ENCODE measurements at regions not wholly inside any gene's neighbourhood (a gene's known extent, or its start where the extent isn't known, plus 50 kb on each side); places are given as distances from the start of the nearest gene placed in this dataset.

DNA sequence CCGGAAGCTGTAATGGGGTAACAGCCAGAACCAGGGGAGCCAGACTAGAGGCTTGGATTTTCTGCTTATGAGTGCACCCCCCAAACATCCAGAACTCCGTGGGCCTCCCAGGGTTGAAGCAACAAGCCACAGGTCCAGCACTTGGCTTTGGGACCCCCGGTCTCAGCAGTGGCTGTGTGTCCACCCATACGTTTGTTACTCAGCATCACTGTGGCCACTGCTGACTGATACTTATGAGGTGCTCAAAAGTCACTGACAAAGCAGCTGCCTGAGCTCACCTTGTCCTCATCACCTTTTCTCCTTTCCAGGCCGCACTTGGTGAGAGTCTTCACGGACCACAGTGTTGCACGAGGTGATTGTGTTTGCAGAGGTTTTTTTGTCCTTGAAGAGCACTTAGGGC, 145.6 kb upstream of the RFLNA start:
- no peak overlapping the region for H3K27ac ChIP-seq (ENCODE audit: poor library complexity, severe bottlenecking)
- H3K27me3 ChIP-seq (ENCODE audit: insufficient read depth, poor library complexity, severe bottlenecking): no peaks in the 10 kb centered on the region
- H3K9me3 ChIP-seq (ENCODE audit: severe bottlenecking): no peaks in the 10 kb centered on the region
- no peaks in the 10 kb centered on the region for H3K36me3 ChIP-seq (ENCODE audit: low read depth)
- DNase-seq (ENCODE audit: low spot score) (no peak), ATAC-seq (ENCODE audit: low read depth) (no peak)
- TF ChIP-seq CTCF (IDR thresholded peaks at IDR 0.05; ENCODE audit: poor library complexity, severe bottlenecking): no peak
- no peaks in the 10 kb centered on the region for H3K4me1 ChIP-seq (ENCODE audit: insufficient read depth, poor library complexity, severe bottlenecking)
- no peak overlapping the region for H3K4me3 ChIP-seq (ENCODE audit: severe bottlenecking)

GRCh38 chr12:124150168-124150567, 144.7 kb upstream of the RFLNA start:
- DNase-seq (ENCODE audit: low spot score) (no peak), ATAC-seq (ENCODE audit: low read depth) (no peak)
- no peaks in the 10 kb centered on the region for H3K27me3 ChIP-seq (ENCODE audit: insufficient read depth, poor library complexity, severe bottlenecking)
- H3K4me1 ChIP-seq (ENCODE audit: insufficient read depth, poor library complexity, severe bottlenecking): no peaks in the 10 kb centered on the region
- no peak overlapping the region for H3K4me3 ChIP-seq (ENCODE audit: severe bottlenecking)
- no peak overlapping the region for H3K27ac ChIP-seq (ENCODE audit: poor library complexity, severe bottlenecking)
- no peaks in the 10 kb centered on the region for H3K9me3 ChIP-seq (ENCODE audit: severe bottlenecking)
- no peaks in the 10 kb centered on the region for H3K36me3 ChIP-seq (ENCODE audit: low read depth)
- no peak for TF ChIP-seq CTCF (IDR thresholded peaks at IDR 0.05; ENCODE audit: poor library complexity, severe bottlenecking)

DNA sequence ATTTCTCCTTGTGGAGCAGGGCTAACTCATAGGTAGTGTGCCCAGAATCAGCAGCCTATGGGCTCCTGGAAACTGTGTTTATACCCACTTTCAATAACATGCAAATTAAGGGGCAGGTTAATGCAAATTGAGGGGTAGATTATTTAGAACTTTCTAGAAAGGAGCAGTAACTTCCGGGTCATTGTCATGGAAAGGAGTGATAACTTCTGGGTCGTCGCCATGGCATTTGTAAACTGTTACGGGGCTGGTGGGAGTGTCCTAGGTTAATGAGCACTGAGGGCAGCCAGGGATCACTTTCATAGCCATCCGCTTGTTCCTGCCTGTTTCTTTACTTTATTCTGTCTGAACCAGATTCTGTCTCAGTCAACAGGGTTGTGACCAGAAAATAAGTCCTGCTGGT, 143.3 kb upstream of the RFLNA start:
- ATAC-seq (ENCODE audit: low read depth): no peak
- TF ChIP-seq CTCF (IDR thresholded peaks at IDR 0.05; ENCODE audit: poor library complexity, severe bottlenecking): no peak
- no peak overlapping the region for H3K4me3 ChIP-seq (ENCODE audit: severe bottlenecking)
- H3K36me3 ChIP-seq (ENCODE audit: low read depth): no peaks in the 10 kb centered on the region
- no peak for DNase-seq (ENCODE audit: low spot score)
- no peaks in the 10 kb centered on the region for H3K9me3 ChIP-seq (ENCODE audit: severe bottlenecking)
- no peaks in the 10 kb centered on the region for H3K27me3 ChIP-seq (ENCODE audit: insufficient read depth, poor library complexity, severe bottlenecking)
- H3K4me1 ChIP-seq (ENCODE audit: insufficient read depth, poor library complexity, severe bottlenecking): no peaks in the 10 kb centered on the region
- H3K27ac ChIP-seq (ENCODE audit: poor library complexity, severe bottlenecking): no peak overlapping the region

- no peak overlapping the region for H3K4me3 ChIP-seq (ENCODE audit: severe bottlenecking)
- ATAC-seq (ENCODE audit: low read depth) (no peak), DNase-seq (ENCODE audit: low spot score) (no peak)
- H3K27ac ChIP-seq (ENCODE audit: poor library complexity, severe bottlenecking): no peak overlapping the region
- H3K4me1 ChIP-seq (ENCODE audit: insufficient read depth, poor library complexity, severe bottlenecking): no peaks in the 10 kb centered on the region
- H3K36me3 ChIP-seq (ENCODE audit: low read depth): no peaks in the 10 kb centered on the region
- no peak for TF ChIP-seq CTCF (IDR thresholded peaks at IDR 0.05; ENCODE audit: poor library complexity, severe bottlenecking)
- no peaks in the 10 kb centered on the region for H3K27me3 ChIP-seq (ENCODE audit: insufficient read depth, poor library complexity, severe bottlenecking)
- no peaks in the 10 kb centered on the region for H3K9me3 ChIP-seq (ENCODE audit: severe bottlenecking)
Measured at GRCh38 chr12:124152731-124153130, 142.2 kb upstream of the RFLNA start.

DNA sequence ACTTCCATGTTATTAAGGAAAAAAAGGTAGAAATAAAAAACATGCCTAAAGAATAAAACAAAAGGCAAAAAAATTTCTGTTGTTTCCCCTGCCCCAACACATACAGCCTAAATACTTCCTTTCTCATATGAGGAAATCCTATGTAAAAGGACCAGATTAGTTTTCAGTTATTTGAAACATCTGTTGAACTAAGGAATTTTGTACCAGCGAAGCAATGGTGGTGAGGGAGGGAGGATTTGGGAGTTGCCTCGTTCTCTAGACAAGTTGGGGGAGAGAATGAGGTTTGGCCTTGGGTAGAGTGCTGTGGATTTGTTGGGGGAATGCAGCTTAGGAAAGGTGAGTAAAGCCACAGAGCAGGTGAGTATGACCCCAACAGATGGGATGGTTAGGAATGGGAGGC, 141.5 kb upstream of the RFLNA start:
- no peak for TF ChIP-seq CTCF (IDR thresholded peaks at IDR 0.05; ENCODE audit: poor library complexity, severe bottlenecking)

More for the DNA sequence above, 141.5 kb upstream of the RFLNA start:
- ATAC-seq (ENCODE audit: low read depth) (no peak), DNase-seq (ENCODE audit: low spot score) (no peak)
- Histone ChIP-seq H3K27ac (ENCODE audit: poor library complexity, severe bottlenecking) (no peak overlapping the region), H3K4me1 (ENCODE audit: insufficient read depth, poor library complexity, severe bottlenecking) (no peaks in the 10 kb centered on the region), H3K4me3 (ENCODE audit: severe bottlenecking) (no peak overlapping the region), H3K27me3 (ENCODE audit: insufficient read depth, poor library complexity, severe bottlenecking) (no peaks in the 10 kb centered on the region), H3K9me3 (ENCODE audit: severe bottlenecking) (no peaks in the 10 kb centered on the region), H3K36me3 (ENCODE audit: low read depth) (no peaks in the 10 kb centered on the region)

Measured in RWPE2 (cell line).